ENCODE measurements at regions not wholly inside any gene's neighbourhood (a gene's known extent, or its start where the extent isn't known, plus 50 kb on each side); places are given as distances from the start of the nearest gene placed in this dataset.

DNA sequence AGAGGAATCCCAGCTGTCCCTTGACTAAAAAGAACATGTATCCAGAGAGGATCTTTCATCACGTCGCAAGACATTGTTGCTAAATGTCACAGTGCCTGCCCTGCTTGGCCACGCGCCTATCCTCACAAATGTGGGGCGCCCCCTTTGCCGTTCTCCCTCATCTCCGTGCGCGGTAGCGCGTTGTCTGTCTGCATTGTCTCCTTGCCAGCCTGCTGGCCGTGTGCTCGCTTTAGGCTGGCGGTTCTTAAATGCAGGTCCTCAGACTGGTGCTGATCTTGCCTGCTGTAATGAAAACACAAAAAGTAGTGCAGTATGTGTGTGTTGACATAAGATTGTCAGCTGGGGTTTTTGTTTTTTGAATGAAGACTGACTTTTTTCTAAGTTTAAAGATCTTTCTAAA is 198.2 kb upstream of the RGS6 start:
- Mint-ChIP-seq H3K36me3 (ENCODE audit: low read depth) (peaks cover 89% of the 10 kb centered on the region), H3K27ac (peak overlapping the region; percentile 89; the same call in 1 of the 2 replicates), H3K9me3 (no peaks in the 10 kb centered on the region), H3K4me1 (ENCODE audit: low read depth) (peaks cover 52% of the 10 kb centered on the region), H3K4me3 (peak overlapping the region; percentile 17; the same call in 1 of the 2 replicates), H3K27me3 (ENCODE audit: insufficient read depth) (peaks cover 11% of the 10 kb centered on the region)
- DNase-seq: no peak
- TF ChIP-seq, protein P1, sequence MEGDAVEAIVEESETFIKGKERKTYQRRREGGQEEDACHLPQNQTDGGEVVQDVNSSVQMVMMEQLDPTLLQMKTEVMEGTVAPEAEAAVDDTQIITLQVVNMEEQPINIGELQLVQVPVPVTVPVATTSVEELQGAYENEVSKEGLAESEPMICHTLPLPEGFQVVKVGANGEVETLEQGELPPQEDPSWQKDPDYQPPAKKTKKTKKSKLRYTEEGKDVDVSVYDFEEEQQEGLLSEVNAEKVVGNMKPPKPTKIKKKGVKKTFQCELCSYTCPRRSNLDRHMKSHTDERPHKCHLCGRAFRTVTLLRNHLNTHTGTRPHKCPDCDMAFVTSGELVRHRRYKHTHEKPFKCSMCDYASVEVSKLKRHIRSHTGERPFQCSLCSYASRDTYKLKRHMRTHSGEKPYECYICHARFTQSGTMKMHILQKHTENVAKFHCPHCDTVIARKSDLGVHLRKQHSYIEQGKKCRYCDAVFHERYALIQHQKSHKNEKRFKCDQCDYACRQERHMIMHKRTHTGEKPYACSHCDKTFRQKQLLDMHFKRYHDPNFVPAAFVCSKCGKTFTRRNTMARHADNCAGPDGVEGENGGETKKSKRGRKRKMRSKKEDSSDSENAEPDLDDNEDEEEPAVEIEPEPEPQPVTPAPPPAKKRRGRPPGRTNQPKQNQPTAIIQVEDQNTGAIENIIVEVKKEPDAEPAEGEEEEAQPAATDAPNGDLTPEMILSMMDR (IDR thresholded peaks at IDR 0.05): no peak

DNA sequence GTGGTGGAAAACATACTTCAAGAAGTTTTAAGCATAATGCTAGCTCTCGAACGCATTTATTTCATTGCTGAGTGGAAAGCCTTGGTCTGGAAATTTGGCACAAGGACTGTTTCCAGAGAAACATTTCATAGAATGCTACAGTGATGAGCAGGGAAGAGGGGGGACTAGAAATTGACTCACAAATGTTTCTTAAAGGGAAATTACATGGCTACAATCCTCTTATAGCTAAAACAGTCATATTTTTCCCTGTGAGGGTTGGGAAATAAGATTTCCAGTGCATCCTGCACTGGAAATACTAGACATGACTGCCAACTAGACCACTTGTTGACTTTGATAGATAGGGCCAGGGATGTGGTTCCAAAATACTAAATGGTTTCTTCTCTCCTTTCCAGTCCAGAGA is 197.3 kb upstream of the RGS6 start:
- H3K36me3 Mint-ChIP-seq (ENCODE audit: low read depth): peaks cover 88% of the 10 kb centered on the region
- H3K4me3 Mint-ChIP-seq: no peak overlapping the region
- no peaks in the 10 kb centered on the region for H3K9me3 Mint-ChIP-seq
- no peak overlapping the region for H3K27ac Mint-ChIP-seq
- H3K4me1 Mint-ChIP-seq (ENCODE audit: low read depth): peaks cover 52% of the 10 kb centered on the region
- peaks cover 14% of the 10 kb centered on the region for H3K27me3 Mint-ChIP-seq (ENCODE audit: insufficient read depth)
- no peak for DNase-seq
- TF ChIP-seq, protein P1 (IDR thresholded peaks at IDR 0.05): no peak

DNA sequence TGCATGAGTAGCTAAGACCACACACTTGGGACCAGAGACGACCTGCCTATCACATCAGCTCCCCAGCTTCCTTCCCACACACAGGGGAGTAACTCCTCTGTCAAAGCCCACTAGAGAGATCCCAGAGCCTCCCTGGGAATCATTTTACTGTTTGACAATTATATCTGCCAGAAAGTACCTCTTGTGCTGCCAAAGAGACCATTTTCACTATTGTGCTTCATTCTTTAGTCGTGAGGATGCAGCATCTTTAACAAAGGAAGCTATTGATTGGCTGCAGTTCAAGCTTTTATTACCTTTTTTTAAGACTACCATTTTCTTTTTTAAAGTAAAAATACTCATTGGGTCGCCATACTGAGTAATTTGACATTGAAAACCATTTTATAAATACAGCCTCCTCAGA is 194.5 kb upstream of the RGS6 start:
- Mint-ChIP-seq H3K4me3 (no peak overlapping the region), H3K27ac (0 out of 2 replicates have a peak overlapping the region, but pooled peaks have one; percentile 7), H3K36me3 (ENCODE audit: low read depth) (peaks cover 79% of the 10 kb centered on the region), H3K27me3 (ENCODE audit: insufficient read depth) (peaks cover 17% of the 10 kb centered on the region), H3K9me3 (no peaks in the 10 kb centered on the region), H3K4me1 (ENCODE audit: low read depth) (peaks cover 51% of the 10 kb centered on the region)
- TF ChIP-seq, protein P1 (IDR thresholded peaks at IDR 0.05): no peak
- DNase-seq: no peak

DNA sequence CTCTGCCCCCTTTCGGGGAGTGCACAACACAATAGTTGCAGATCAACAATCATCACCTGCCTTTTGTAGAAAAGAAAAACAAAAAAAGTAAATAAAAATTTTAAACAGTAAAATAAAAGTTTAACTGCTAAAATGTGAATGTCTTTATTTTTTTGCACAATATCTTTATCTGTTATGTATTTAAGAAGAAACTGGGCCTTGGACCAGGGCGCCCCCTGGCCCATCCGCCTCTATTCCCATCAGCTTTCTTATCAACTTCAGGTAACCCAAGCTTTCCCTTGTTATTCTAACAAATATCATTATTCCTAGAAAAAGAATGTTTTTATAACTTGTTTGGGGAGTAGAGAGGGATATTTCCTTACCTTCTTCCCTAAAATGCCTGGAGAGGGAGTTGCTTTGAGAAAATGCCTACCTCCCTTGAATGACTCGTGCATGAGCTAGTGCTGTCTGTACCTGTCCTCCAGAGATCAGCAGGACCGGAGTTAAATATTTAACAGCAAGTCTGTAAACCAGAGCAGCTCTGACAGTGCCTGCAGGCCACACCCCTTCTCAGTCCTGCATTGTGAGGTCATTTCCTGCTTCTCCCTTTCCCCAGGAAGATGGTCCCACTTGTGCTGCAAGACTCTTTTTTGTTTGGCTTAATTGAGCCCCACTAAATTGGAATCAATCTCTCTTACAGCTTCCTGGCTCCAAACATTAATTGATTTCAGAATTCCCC is 192.8 kb upstream of the RGS6 start:
- Mint-ChIP-seq H3K4me3 (no peak overlapping the region; the same call in 1 of the 2 replicates), H3K27ac (peak overlapping the region; percentile 67), H3K9me3 (no peaks in the 10 kb centered on the region), H3K36me3 (ENCODE audit: low read depth) (peaks cover 63% of the 10 kb centered on the region), H3K4me1 (ENCODE audit: low read depth) (peaks cover 43% of the 10 kb centered on the region), H3K27me3 (ENCODE audit: insufficient read depth) (peaks cover 11% of the 10 kb centered on the region)
- TF ChIP-seq, protein P1 (IDR thresholded peaks at IDR 0.05): peak; percentile 46
- DNase-seq: no peak

DNA sequence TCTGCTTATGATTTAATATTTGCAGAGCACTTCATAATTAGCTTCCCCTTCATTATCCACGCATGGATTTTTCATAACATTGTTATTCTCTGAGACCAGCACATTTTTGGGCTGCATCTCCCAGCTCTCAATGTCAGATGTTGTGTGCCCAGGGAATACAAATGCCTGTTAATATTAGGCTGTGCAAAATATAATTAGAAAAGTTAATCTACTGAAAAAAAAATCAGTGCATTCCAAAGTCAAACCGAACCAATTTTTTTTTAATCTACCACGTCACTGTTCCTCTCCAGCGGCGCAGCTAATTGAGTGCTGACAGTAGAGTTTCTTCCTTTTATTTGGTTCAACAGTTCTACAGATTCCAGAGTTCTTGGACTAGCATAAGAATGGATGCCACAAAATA is 191.0 kb upstream of the RGS6 start:
- H3K36me3 Mint-ChIP-seq (ENCODE audit: low read depth): peaks cover 45% of the 10 kb centered on the region

More for the DNA sequence above, 191.0 kb upstream of the RGS6 start:
- Mint-ChIP-seq H3K27ac (no peak overlapping the region), H3K9me3 (peaks cover 3% of the 10 kb centered on the region; the same call in 1 of the 2 replicates), H3K27me3 (ENCODE audit: insufficient read depth) (peaks cover 13% of the 10 kb centered on the region), H3K4me3 (no peak overlapping the region; the same call in 1 of the 2 replicates), H3K4me1 (ENCODE audit: low read depth) (peaks cover 50% of the 10 kb centered on the region)
- no peak for DNase-seq
- TF ChIP-seq, protein P1 (IDR thresholded peaks at IDR 0.05): no peak
